IMR-90 (cell line): ENCODE measurements at regions not wholly inside any gene's neighbourhood (a gene's known extent, or its start where the extent isn't known, plus 50 kb on each side); places are given as distances from the start of the nearest gene placed in this dataset.

Experiments used
- BHLHE40 ChIP-seq: fragments of 150-350 bp; IDR thresholded peaks from 2 replicates; pipeline ENCODE4 v1.6.1; 2016; ENCODE audit warnings: mild to moderate bottlenecking, low read depth, low read length
- MXI1 ChIP-seq: IDR thresholded peaks from 2 replicates; pipeline ENCODE4 v1.6.1; 2012; ENCODE audit warnings: low read depth, mild to moderate bottlenecking, low read length, moderate library complexity, borderline replicate concordance
- NFE2L2 ChIP-seq: fragments of 150-350 bp; IDR thresholded peaks from 2 replicates; pipeline ENCODE4 v1.6.1; 2016; ENCODE audit warnings: low read depth, mild to moderate bottlenecking, low read length
- POLR2A ChIP-seq: IDR thresholded peaks from 2 replicates; pipeline ENCODE4 v1.6.1; 2012; ENCODE audit warnings: mild to moderate bottlenecking, low read depth, low read length
- RAD21 ChIP-seq: IDR thresholded peaks from 2 replicates; pipeline ENCODE4 v1.6.1; 2012; ENCODE audit warnings: low read length, improper control_type of control experiment
- RCOR1 ChIP-seq: IDR thresholded peaks from 2 replicates; pipeline ENCODE4 v1.6.1; 2012; ENCODE audit warnings: mild to moderate bottlenecking, low read length, improper control_type of control experiment; ENCODE audit not compliant: insufficient replicate concordance
- RFX5 ChIP-seq: IDR thresholded peaks from 2 replicates; pipeline ENCODE4 v1.8.0; 2012; ENCODE audit warnings: low read depth, mild to moderate bottlenecking, low read length, moderate library complexity
- SMC3 ChIP-seq: fragments of 150-350 bp; IDR thresholded peaks from 2 replicates; pipeline ENCODE4 v1.6.1; 2016; ENCODE audit warnings: low read depth, mild to moderate bottlenecking, antibody characterized with exemption, low read length, moderate library complexity
- TF ChIP-seq, protein P1 (sequence below): conservative IDR thresholded peaks from 2 replicates; pipeline ENCODE4 v1.5.1; 2012; ENCODE audit warnings: mild to moderate bottlenecking, low read depth, low read length, improper control_type of control experiment

DNA sequence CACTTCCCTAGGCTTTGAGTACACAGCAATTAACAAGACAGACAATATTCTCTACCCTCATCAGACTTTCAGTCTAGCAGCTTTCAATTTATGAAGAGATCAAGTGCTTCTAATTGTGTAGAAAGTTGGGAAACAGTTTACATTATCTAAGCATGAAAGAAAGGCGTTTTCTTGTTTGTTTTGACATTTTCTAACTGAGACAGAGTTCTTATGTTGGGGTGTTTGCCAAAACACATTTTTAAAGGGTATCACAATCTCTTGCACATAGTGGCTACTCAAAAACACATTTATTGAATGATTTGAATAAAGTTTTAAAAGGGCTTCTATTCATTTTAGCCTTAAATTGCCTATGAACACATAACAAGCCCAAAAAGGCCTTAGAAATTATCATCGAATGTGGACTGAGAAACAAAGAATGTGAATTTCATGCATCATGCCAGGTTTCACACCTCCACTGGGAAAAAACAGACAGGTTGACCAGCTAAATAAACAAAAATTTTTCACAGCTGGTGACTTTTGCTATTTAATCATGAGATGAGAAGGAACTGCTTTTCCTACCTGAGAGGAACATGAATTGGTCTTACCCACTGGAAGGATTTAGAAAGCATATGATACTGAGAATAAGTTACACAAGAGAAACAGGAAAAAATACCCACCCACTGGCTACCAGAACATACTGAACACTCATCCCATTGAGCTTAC is 394.5 kb upstream of the PKN2 start:
- TF ChIP-seq RCOR1 (no peak), RAD21 (no peak), POLR2A (no peak), BHLHE40 (no peak), SMC3 (no peak), MXI1 (no peak), RFX5 (no peak), NFE2L2 (no peak)
- TF ChIP-seq, protein P1, sequence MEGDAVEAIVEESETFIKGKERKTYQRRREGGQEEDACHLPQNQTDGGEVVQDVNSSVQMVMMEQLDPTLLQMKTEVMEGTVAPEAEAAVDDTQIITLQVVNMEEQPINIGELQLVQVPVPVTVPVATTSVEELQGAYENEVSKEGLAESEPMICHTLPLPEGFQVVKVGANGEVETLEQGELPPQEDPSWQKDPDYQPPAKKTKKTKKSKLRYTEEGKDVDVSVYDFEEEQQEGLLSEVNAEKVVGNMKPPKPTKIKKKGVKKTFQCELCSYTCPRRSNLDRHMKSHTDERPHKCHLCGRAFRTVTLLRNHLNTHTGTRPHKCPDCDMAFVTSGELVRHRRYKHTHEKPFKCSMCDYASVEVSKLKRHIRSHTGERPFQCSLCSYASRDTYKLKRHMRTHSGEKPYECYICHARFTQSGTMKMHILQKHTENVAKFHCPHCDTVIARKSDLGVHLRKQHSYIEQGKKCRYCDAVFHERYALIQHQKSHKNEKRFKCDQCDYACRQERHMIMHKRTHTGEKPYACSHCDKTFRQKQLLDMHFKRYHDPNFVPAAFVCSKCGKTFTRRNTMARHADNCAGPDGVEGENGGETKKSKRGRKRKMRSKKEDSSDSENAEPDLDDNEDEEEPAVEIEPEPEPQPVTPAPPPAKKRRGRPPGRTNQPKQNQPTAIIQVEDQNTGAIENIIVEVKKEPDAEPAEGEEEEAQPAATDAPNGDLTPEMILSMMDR = no peak
